ENCODE measurements at regions not wholly inside any gene's neighbourhood (a gene's known extent, or its start where the extent isn't known, plus 50 kb on each side); places are given as distances from the start of the nearest gene placed in this dataset.
A peak's percentile ranks its signal among the peaks of the same experiment; 100 is the strongest.

DNA sequence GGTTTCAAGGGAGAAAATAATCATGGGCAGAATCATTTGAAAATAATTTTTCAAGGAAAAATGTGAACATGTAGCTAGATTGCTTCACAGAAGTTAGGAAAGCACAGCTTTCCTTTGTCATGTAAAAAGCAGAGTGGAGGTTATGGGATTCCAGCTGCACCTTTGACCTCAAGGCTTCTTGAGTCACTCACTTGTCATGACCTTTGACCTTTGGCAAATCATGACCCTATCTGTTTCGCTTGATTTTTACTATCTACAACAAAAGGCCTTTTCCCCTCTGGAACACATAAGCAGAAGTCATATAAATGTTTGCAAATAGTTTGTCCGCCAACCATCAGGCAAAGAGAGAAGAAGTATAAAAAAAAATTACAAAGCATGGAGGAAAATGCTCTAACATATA, 210.7 kb upstream of the MIR17HG start:
- H3K27ac ChIP-seq: no peak overlapping the region
- intact Hi-C loops (cut with micrococcal nuclease; ENCODE audit: unreplicated experiment): loop anchor here (10.0 kb wide), 1 partner anchor 208 kb away; the partner anchor contains the start of gene MIR17HG
- no peak for TF ChIP-seq EZH2 (IDR thresholded peaks at IDR 0.05; ENCODE audit: low read depth)
- CTCF ChIA-PET: no interaction called here
- H3K9me3 ChIP-seq (ENCODE audit: insufficient read depth, low read depth): no peaks in the 10 kb centered on the region; the same call in 1 of the 2 replicates
- no peaks in the 10 kb centered on the region for H4K20me1 ChIP-seq (ENCODE audit: insufficient read depth)
- no peak overlapping the region for H3K4me2 ChIP-seq
- no peaks in the 10 kb centered on the region for H3K36me3 ChIP-seq (ENCODE audit: low read depth)
- H3F3A ChIP-seq (ENCODE audit: insufficient read depth, low read depth): no peaks in the 10 kb centered on the region
- no peak for DNase-seq
- no TSS peak for BruUV-seq (replicated peaks)
- H3K4me1 ChIP-seq (replicated peaks; ENCODE audit: insufficient read depth): no peaks in the 10 kb centered on the region
- POLR2A ChIA-PET (ENCODE audit: unreplicated experiment): no interaction called here
- H3K9me2 ChIP-seq (ENCODE audit: insufficient read depth): no peaks in the 10 kb centered on the region
- no peaks in the 10 kb centered on the region for H3K27me3 ChIP-seq (ENCODE audit: insufficient read depth, low read depth)
- H3K4me3 ChIP-seq: no peak overlapping the region
- H3K79me2 ChIP-seq (ENCODE audit: low read depth): no peaks in the 10 kb centered on the region
- H2AFZ ChIP-seq: no peak overlapping the region

GRCh38 chr13:91139232-91139631, 208.3 kb upstream of the MIR17HG start:
- Histone ChIP-seq H3K4me2 (no peak overlapping the region), H3K9me3 (ENCODE audit: insufficient read depth, low read depth) (no peaks in the 10 kb centered on the region; the same call in 1 of the 2 replicates), H3K4me1 (replicated peaks; ENCODE audit: insufficient read depth) (peaks cover 12% of the 10 kb centered on the region), H3K27me3 (ENCODE audit: insufficient read depth, low read depth) (no peaks in the 10 kb centered on the region), H3K36me3 (ENCODE audit: low read depth) (no peaks in the 10 kb centered on the region), H3K9me2 (ENCODE audit: insufficient read depth) (no peaks in the 10 kb centered on the region), H3K79me2 (ENCODE audit: low read depth) (no peaks in the 10 kb centered on the region), H3K27ac (no peak overlapping the region), H3K4me3 (no peak overlapping the region), H3F3A (ENCODE audit: insufficient read depth, low read depth) (no peaks in the 10 kb centered on the region), H4K20me1 (ENCODE audit: insufficient read depth) (no peaks in the 10 kb centered on the region), H2AFZ (no peak overlapping the region)
- ChIA-PET POLR2A (ENCODE audit: unreplicated experiment) (no interaction called here), CTCF (no interaction called here)
- intact Hi-C loops (cut with micrococcal nuclease; ENCODE audit: unreplicated experiment): loop anchor here (10.0 kb wide), 1 partner anchor 206 kb away; the partner anchor contains the start of gene MIR17HG
- TF ChIP-seq EZH2 (IDR thresholded peaks at IDR 0.05; ENCODE audit: low read depth): no peak
- TF ChIP-seq, protein P1, sequence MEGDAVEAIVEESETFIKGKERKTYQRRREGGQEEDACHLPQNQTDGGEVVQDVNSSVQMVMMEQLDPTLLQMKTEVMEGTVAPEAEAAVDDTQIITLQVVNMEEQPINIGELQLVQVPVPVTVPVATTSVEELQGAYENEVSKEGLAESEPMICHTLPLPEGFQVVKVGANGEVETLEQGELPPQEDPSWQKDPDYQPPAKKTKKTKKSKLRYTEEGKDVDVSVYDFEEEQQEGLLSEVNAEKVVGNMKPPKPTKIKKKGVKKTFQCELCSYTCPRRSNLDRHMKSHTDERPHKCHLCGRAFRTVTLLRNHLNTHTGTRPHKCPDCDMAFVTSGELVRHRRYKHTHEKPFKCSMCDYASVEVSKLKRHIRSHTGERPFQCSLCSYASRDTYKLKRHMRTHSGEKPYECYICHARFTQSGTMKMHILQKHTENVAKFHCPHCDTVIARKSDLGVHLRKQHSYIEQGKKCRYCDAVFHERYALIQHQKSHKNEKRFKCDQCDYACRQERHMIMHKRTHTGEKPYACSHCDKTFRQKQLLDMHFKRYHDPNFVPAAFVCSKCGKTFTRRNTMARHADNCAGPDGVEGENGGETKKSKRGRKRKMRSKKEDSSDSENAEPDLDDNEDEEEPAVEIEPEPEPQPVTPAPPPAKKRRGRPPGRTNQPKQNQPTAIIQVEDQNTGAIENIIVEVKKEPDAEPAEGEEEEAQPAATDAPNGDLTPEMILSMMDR (conservative IDR thresholded peaks at IDR 0.05): no peak
- DNase-seq: no peak
- no TSS peak for BruUV-seq (replicated peaks)

GRCh38 chr13:91141543-91142061, 205.9 kb upstream of the MIR17HG start:
- Histone ChIP-seq H4K20me1 (ENCODE audit: insufficient read depth) (no peaks in the 10 kb centered on the region), H3K9me2 (ENCODE audit: insufficient read depth) (no peaks in the 10 kb centered on the region), H3K27ac (no peak overlapping the region), H3K36me3 (ENCODE audit: low read depth) (no peaks in the 10 kb centered on the region), H3F3A (ENCODE audit: insufficient read depth, low read depth) (no peaks in the 10 kb centered on the region), H3K4me1 (replicated peaks; ENCODE audit: insufficient read depth) (peaks cover 12% of the 10 kb centered on the region), H3K9me3 (ENCODE audit: insufficient read depth, low read depth) (no peaks in the 10 kb centered on the region), H3K79me2 (ENCODE audit: low read depth) (no peaks in the 10 kb centered on the region), H3K4me3 (no peak overlapping the region), H3K27me3 (ENCODE audit: insufficient read depth, low read depth) (no peaks in the 10 kb centered on the region), H3K4me2 (no peak overlapping the region), H2AFZ (no peak overlapping the region)
- no peak for DNase-seq
- no TSS peak for BruUV-seq (replicated peaks)
- intact Hi-C loops (cut with micrococcal nuclease; ENCODE audit: unreplicated experiment): loop anchor here (1.0 kb wide), 1 partner anchor 14 kb away; no protein-coding TSS in a partner anchor
- ChIA-PET POLR2A (ENCODE audit: unreplicated experiment) (no interaction called here), CTCF (no interaction called here)
- TF ChIP-seq EZH2 (IDR thresholded peaks at IDR 0.05; ENCODE audit: low read depth): no peak
- TF ChIP-seq, protein P1 (conservative IDR thresholded peaks at IDR 0.05): no peak

DNA sequence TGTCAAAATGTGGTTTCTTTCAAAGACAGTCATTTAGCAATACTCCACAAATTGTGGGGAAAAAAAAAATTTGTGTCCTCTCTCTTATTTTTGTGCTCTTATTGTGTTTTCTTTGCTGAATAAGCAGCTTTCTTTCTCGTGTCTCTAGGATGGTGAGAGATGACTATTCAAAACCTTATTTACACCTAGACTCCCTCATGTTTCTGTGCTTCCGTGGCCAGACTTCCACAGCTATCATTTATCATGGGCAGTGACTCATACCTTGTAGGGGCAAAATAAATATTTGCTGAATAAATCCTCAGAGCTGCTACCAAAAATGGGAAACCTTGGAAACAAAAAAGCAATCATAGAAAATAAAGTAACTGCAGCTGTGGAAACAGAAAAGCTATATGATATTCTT, 204.9 kb upstream of the MIR17HG start:
- Histone ChIP-seq H4K20me1 (ENCODE audit: insufficient read depth) (no peaks in the 10 kb centered on the region), H3K27ac (no peak overlapping the region), H3K4me1 (replicated peaks; ENCODE audit: insufficient read depth) (peaks cover 12% of the 10 kb centered on the region), H3K4me3 (no peak overlapping the region), H3K79me2 (ENCODE audit: low read depth) (no peaks in the 10 kb centered on the region), H2AFZ (no peak overlapping the region), H3F3A (ENCODE audit: insufficient read depth, low read depth) (no peaks in the 10 kb centered on the region), H3K36me3 (ENCODE audit: low read depth) (no peaks in the 10 kb centered on the region), H3K27me3 (ENCODE audit: insufficient read depth, low read depth) (no peaks in the 10 kb centered on the region), H3K4me2 (peak overlapping the region; percentile 31), H3K9me2 (ENCODE audit: insufficient read depth) (no peaks in the 10 kb centered on the region), H3K9me3 (ENCODE audit: insufficient read depth, low read depth) (no peaks in the 10 kb centered on the region)
- ChIA-PET CTCF (no interaction called here), POLR2A (ENCODE audit: unreplicated experiment) (no interaction called here)
- TF ChIP-seq, protein P1 (conservative IDR thresholded peaks at IDR 0.05): no peak
- TF ChIP-seq EZH2 (IDR thresholded peaks at IDR 0.05; ENCODE audit: low read depth): no peak
- BruUV-seq (replicated peaks): no TSS peak
- intact Hi-C loops (cut with micrococcal nuclease; ENCODE audit: unreplicated experiment): loop anchor here (1.0 kb wide), 1 partner anchor 13 kb away; no protein-coding TSS in a partner anchor
- DNase-seq: peak; percentile 7 to 53
